ENCODE measurements at regions not wholly inside any gene's neighbourhood (a gene's known extent, or its start where the extent isn't known, plus 50 kb on each side); places are given as distances from the start of the nearest gene placed in this dataset.

DNA sequence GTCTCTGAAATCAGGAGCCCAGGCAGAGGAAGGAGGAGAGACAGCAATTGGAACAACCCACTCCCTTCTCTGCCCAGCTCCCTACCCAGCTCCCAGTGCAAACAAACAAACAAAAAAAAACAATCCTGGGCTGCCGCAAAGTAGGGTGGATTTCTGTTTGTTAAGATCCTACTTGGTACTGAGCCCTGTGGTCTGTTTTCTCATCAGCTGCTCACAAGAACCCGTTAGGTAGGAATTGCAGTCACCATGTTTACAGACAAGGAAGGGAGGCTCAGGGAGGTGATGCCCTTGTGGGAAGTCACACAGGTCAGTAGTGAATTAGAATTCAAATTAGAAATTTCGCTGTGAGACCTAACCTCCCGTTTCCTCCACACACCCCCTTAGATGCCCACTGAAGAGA is 128.8 kb upstream of the RAD23B start:
- TF ChIP-seq POLR2AphosphoS5 (IDR thresholded peaks at IDR 0.05; ENCODE audit: low read depth, low read length) (no peak), POLR2A (IDR thresholded peaks at IDR 0.05; ENCODE audit: control extremely low read depth in 1 of 2, low read depth in 2 of 2, low read length in 2 of 2) (no peak), PHF8 (conservative IDR thresholded peaks at IDR 0.05; ENCODE audit: low read depth, low read length) (no peak), JUND (IDR thresholded peaks at IDR 0.05; ENCODE audit: low read length) (no peak), HDAC6 (IDR thresholded peaks at IDR 0.05; ENCODE audit: low read depth, low read length) (no peak), SIN3A (conservative IDR thresholded peaks at IDR 0.05 in 1 of 2, IDR thresholded peaks at IDR 0.05 in 1 of 2; ENCODE audit: low read depth in 1 of 2, low read length in 2 of 2) (no peak), SIRT6 (IDR thresholded peaks at IDR 0.05; ENCODE audit: low read length) (no peak), RNF2 (IDR thresholded peaks at IDR 0.05; ENCODE audit: borderline replicate concordance, low read depth, low read length, missing control alignments, poor library complexity, severe bottlenecking) (no peak), SP4 (IDR thresholded peaks at IDR 0.05; ENCODE audit: low read length) (no peak), ZNF274 (IDR thresholded peaks at IDR 0.05; ENCODE audit: borderline replicate concordance, extremely low read depth, low read length) (no peak)
- TF ChIP-seq, protein P1, sequence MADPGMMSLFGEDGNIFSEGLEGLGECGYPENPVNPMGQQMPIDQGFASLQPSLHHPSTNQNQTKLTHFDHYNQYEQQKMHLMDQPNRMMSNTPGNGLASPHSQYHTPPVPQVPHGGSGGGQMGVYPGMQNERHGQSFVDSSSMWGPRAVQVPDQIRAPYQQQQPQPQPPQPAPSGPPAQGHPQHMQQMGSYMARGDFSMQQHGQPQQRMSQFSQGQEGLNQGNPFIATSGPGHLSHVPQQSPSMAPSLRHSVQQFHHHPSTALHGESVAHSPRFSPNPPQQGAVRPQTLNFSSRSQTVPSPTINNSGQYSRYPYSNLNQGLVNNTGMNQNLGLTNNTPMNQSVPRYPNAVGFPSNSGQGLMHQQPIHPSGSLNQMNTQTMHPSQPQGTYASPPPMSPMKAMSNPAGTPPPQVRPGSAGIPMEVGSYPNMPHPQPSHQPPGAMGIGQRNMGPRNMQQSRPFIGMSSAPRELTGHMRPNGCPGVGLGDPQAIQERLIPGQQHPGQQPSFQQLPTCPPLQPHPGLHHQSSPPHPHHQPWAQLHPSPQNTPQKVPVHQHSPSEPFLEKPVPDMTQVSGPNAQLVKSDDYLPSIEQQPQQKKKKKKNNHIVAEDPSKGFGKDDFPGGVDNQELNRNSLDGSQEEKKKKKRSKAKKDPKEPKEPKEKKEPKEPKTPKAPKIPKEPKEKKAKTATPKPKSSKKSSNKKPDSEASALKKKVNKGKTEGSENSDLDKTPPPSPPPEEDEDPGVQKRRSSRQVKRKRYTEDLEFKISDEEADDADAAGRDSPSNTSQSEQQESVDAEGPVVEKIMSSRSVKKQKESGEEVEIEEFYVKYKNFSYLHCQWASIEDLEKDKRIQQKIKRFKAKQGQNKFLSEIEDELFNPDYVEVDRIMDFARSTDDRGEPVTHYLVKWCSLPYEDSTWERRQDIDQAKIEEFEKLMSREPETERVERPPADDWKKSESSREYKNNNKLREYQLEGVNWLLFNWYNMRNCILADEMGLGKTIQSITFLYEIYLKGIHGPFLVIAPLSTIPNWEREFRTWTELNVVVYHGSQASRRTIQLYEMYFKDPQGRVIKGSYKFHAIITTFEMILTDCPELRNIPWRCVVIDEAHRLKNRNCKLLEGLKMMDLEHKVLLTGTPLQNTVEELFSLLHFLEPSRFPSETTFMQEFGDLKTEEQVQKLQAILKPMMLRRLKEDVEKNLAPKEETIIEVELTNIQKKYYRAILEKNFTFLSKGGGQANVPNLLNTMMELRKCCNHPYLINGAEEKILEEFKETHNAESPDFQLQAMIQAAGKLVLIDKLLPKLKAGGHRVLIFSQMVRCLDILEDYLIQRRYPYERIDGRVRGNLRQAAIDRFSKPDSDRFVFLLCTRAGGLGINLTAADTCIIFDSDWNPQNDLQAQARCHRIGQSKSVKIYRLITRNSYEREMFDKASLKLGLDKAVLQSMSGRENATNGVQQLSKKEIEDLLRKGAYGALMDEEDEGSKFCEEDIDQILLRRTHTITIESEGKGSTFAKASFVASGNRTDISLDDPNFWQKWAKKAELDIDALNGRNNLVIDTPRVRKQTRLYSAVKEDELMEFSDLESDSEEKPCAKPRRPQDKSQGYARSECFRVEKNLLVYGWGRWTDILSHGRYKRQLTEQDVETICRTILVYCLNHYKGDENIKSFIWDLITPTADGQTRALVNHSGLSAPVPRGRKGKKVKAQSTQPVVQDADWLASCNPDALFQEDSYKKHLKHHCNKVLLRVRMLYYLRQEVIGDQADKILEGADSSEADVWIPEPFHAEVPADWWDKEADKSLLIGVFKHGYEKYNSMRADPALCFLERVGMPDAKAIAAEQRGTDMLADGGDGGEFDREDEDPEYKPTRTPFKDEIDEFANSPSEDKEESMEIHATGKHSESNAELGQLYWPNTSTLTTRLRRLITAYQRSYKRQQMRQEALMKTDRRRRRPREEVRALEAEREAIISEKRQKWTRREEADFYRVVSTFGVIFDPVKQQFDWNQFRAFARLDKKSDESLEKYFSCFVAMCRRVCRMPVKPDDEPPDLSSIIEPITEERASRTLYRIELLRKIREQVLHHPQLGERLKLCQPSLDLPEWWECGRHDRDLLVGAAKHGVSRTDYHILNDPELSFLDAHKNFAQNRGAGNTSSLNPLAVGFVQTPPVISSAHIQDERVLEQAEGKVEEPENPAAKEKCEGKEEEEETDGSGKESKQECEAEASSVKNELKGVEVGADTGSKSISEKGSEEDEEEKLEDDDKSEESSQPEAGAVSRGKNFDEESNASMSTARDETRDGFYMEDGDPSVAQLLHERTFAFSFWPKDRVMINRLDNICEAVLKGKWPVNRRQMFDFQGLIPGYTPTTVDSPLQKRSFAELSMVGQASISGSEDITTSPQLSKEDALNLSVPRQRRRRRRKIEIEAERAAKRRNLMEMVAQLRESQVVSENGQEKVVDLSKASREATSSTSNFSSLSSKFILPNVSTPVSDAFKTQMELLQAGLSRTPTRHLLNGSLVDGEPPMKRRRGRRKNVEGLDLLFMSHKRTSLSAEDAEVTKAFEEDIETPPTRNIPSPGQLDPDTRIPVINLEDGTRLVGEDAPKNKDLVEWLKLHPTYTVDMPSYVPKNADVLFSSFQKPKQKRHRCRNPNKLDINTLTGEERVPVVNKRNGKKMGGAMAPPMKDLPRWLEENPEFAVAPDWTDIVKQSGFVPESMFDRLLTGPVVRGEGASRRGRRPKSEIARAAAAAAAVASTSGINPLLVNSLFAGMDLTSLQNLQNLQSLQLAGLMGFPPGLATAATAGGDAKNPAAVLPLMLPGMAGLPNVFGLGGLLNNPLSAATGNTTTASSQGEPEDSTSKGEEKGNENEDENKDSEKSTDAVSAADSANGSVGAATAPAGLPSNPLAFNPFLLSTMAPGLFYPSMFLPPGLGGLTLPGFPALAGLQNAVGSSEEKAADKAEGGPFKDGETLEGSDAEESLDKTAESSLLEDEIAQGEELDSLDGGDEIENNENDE (IDR thresholded peaks at IDR 0.05; ENCODE audit: insufficient replicate concordance, low read length): no peak
- TF ChIP-seq, protein P2, sequence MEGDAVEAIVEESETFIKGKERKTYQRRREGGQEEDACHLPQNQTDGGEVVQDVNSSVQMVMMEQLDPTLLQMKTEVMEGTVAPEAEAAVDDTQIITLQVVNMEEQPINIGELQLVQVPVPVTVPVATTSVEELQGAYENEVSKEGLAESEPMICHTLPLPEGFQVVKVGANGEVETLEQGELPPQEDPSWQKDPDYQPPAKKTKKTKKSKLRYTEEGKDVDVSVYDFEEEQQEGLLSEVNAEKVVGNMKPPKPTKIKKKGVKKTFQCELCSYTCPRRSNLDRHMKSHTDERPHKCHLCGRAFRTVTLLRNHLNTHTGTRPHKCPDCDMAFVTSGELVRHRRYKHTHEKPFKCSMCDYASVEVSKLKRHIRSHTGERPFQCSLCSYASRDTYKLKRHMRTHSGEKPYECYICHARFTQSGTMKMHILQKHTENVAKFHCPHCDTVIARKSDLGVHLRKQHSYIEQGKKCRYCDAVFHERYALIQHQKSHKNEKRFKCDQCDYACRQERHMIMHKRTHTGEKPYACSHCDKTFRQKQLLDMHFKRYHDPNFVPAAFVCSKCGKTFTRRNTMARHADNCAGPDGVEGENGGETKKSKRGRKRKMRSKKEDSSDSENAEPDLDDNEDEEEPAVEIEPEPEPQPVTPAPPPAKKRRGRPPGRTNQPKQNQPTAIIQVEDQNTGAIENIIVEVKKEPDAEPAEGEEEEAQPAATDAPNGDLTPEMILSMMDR (IDR thresholded peaks at IDR 0.05; ENCODE audit: control extremely low read depth in 1 of 3, insufficient read depth in 1 of 3, low read depth in 1 of 3, low read length in 3 of 3): no peak
- TF ChIP-seq, protein P3, sequence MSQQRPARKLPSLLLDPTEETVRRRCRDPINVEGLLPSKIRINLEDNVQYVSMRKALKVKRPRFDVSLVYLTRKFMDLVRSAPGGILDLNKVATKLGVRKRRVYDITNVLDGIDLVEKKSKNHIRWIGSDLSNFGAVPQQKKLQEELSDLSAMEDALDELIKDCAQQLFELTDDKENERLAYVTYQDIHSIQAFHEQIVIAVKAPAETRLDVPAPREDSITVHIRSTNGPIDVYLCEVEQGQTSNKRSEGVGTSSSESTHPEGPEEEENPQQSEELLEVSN (IDR thresholded peaks at IDR 0.05): no peak
- TF ChIP-seq, protein P4, sequence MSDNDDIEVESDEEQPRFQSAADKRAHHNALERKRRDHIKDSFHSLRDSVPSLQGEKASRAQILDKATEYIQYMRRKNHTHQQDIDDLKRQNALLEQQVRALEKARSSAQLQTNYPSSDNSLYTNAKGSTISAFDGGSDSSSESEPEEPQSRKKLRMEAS (IDR thresholded peaks at IDR 0.05): no peak
